ENCODE measurements at regions not wholly inside any gene's neighbourhood (a gene's known extent, or its start where the extent isn't known, plus 50 kb on each side); places are given as distances from the start of the nearest gene placed in this dataset.

DNA sequence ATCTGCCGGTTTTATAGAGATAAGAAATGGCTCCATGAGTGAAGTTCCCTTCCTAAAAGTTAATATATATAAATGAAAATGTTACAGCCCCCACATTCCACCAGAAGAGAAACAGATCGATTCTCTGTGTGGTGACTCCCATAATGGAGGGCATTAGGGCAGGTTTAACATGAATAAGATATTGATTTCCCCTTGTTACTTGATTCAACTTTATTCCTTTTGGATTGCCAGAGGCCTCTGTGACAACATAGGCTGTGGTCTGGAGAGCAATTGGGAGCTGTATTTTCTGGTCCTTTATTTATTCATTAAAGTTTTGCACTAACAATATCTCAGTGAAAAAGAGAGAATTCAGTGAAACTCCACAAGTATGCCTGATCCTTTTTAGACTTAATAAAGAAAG is 125.2 kb upstream of the CCDC196 start:
- no peak overlapping the region for H3K27ac Mint-ChIP-seq
- no peak overlapping the region for H3K4me3 Mint-ChIP-seq
- no peak for DNase-seq (ENCODE audit: low spot score)
- H3K4me1 Mint-ChIP-seq (ENCODE audit: low read depth): no peaks in the 10 kb centered on the region
- H3K9me3 Mint-ChIP-seq: no peaks in the 10 kb centered on the region
- H3K27me3 Mint-ChIP-seq (ENCODE audit: low read depth): peaks cover 23% of the 10 kb centered on the region
- H3K36me3 Mint-ChIP-seq (ENCODE audit: low read depth): no peaks in the 10 kb centered on the region

DNA sequence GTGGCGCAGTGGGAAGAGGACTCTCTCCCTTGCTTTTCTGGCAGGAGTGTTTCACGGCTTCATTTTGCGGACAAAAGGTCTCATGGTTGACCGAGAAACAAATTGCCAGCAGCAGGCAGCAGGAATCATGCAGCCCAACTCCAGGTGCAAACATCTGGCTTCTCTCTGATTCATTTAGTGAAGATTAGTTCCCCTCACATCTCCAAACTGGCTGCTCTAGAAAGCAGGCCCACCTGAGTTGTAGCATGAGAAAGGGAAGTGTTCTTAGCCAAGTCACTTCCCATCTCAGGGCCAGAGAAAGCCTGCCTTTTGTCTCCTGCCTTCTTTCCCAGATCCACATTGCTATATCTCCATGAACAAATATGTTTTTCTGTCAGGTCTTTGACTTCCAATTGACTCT is 120.8 kb upstream of the CCDC196 start:
- Mint-ChIP-seq H3K9me3 (no peaks in the 10 kb centered on the region), H3K27ac (no peak overlapping the region), H3K4me1 (ENCODE audit: low read depth) (no peaks in the 10 kb centered on the region), H3K4me3 (no peak overlapping the region), H3K36me3 (ENCODE audit: low read depth) (no peaks in the 10 kb centered on the region), H3K27me3 (ENCODE audit: low read depth) (peaks cover 6% of the 10 kb centered on the region)
- no peak for DNase-seq (ENCODE audit: low spot score)

GRCh38 chr14:66369157-66369697 is 116.9 kb upstream of the CCDC196 start:
- Mint-ChIP-seq H3K4me3 (no peak overlapping the region), H3K36me3 (ENCODE audit: low read depth) (no peaks in the 10 kb centered on the region), H3K9me3 (no peaks in the 10 kb centered on the region), H3K27ac (no peak overlapping the region), H3K4me1 (ENCODE audit: low read depth) (no peaks in the 10 kb centered on the region), H3K27me3 (ENCODE audit: low read depth) (no peaks in the 10 kb centered on the region)
- no peak for DNase-seq (ENCODE audit: low spot score)

DNA sequence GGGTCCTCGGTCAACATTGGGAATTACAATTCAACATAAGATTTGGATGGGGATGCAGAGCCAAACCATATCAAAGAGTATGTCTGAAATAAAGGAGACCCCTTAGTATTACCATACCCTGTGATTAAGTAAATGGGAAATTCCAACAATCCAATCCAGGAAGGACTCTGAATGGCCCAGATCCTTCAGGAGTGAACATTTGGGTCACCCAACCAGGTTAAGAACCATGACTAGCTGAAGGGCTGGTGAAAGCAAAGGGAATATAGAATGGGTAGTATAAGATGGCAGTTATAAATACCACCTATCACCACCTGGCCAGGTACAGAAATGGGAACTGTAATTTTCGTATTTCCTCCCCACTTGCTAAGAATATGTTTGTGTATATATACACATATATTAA is 114.4 kb upstream of the CCDC196 start:
- no peaks in the 10 kb centered on the region for H3K9me3 Mint-ChIP-seq
- no peaks in the 10 kb centered on the region for H3K27me3 Mint-ChIP-seq (ENCODE audit: low read depth)
- H3K4me1 Mint-ChIP-seq (ENCODE audit: low read depth): no peaks in the 10 kb centered on the region
- H3K27ac Mint-ChIP-seq: no peak overlapping the region
- no peak overlapping the region for H3K4me3 Mint-ChIP-seq
- H3K36me3 Mint-ChIP-seq (ENCODE audit: low read depth): no peaks in the 10 kb centered on the region
- DNase-seq (ENCODE audit: low spot score): no peak

- H3K27ac Mint-ChIP-seq: no peak overlapping the region
- no peak overlapping the region for H3K4me3 Mint-ChIP-seq
- H3K27me3 Mint-ChIP-seq (ENCODE audit: low read depth): no peaks in the 10 kb centered on the region
- H3K36me3 Mint-ChIP-seq (ENCODE audit: low read depth): no peaks in the 10 kb centered on the region
- H3K9me3 Mint-ChIP-seq: no peaks in the 10 kb centered on the region
- no peaks in the 10 kb centered on the region for H3K4me1 Mint-ChIP-seq (ENCODE audit: low read depth)
- no peak for DNase-seq (ENCODE audit: low spot score)
Measured at GRCh38 chr14:66375046-66375964, 110.9 kb upstream of the CCDC196 start.

DNA sequence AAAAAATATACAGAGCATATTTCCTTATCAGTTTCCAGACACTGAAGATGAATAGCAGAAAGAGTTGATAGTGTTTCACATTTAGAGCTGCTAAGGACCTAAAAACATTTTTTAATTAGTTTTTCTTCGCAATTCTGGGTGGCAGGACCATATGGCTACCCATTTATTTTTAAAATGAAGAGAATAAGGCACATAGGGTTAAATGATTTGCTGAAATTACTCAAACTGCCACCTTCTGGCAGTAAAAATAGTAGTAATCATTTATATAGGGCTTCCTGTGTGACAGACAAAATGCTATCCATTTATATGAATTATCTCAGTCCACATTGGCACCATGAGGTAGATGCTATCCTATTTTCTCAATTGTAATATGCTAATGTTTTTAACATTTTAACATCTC is 108.6 kb upstream of the CCDC196 start:
- Mint-ChIP-seq H3K4me1 (ENCODE audit: low read depth) (no peaks in the 10 kb centered on the region), H3K27ac (no peak overlapping the region), H3K27me3 (ENCODE audit: low read depth) (no peaks in the 10 kb centered on the region), H3K36me3 (ENCODE audit: low read depth) (no peaks in the 10 kb centered on the region), H3K4me3 (no peak overlapping the region), H3K9me3 (no peaks in the 10 kb centered on the region)
- no peak for DNase-seq (ENCODE audit: low spot score)

DNA sequence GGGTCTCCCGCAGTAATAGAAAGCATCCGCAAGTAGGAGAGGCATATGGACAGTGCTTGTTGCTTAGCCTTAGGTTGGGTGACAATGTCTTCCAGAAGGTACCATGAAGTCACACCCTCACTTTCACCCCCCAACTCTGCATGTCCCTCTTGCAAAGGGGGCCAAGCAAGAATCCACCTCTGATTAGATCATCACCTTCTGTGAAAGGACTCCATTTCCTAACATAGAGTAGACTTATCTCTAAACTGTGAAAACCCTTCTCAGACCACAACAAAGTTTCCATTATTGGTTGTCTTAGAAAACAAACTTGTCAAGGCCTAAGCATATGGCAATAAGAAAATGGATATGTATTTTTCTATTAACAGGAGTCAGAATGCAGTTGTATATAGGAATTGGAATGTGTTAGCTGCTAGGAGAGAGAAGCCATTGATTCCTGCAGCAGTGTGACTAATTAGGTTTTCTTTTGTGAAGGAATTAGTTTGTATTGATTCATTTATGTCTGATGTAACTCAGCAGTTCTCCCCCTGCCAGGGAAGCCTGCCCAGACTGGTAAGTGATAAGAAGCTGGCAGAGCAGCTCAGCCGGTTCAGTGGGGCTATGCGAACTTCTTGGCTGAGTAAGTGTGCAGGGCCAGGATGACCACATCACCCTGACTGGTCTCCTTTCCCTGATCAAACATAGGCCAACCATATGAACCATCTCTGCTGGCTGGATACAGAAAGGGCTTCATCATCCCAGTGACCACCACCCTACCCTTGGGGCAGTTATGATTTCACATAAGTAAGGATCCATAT is 107.3 kb upstream of the CCDC196 start:
- peaks cover 3% of the 10 kb centered on the region for H3K27me3 Mint-ChIP-seq (ENCODE audit: low read depth)
- no peak overlapping the region for H3K27ac Mint-ChIP-seq
- H3K36me3 Mint-ChIP-seq (ENCODE audit: low read depth): no peaks in the 10 kb centered on the region
- no peak overlapping the region for H3K4me3 Mint-ChIP-seq
- DNase-seq (ENCODE audit: low spot score): no peak
- H3K4me1 Mint-ChIP-seq (ENCODE audit: low read depth): no peaks in the 10 kb centered on the region
- H3K9me3 Mint-ChIP-seq: no peaks in the 10 kb centered on the region

- H3K27ac Mint-ChIP-seq: no peak overlapping the region
- no peaks in the 10 kb centered on the region for H3K36me3 Mint-ChIP-seq (ENCODE audit: low read depth)
- no peak for DNase-seq (ENCODE audit: low spot score)
- peaks cover 3% of the 10 kb centered on the region for H3K27me3 Mint-ChIP-seq (ENCODE audit: low read depth)
- no peaks in the 10 kb centered on the region for H3K4me1 Mint-ChIP-seq (ENCODE audit: low read depth)
- H3K4me3 Mint-ChIP-seq: no peak overlapping the region
- no peaks in the 10 kb centered on the region for H3K9me3 Mint-ChIP-seq
Measured at GRCh38 chr14:66380143-66380542, 106.0 kb upstream of the CCDC196 start.

- H3K27ac Mint-ChIP-seq: no peak overlapping the region
- DNase-seq (ENCODE audit: low spot score): no peak
- H3K4me3 Mint-ChIP-seq: no peak overlapping the region
- H3K36me3 Mint-ChIP-seq (ENCODE audit: low read depth): no peaks in the 10 kb centered on the region
- H3K4me1 Mint-ChIP-seq (ENCODE audit: low read depth): no peaks in the 10 kb centered on the region
- H3K27me3 Mint-ChIP-seq (ENCODE audit: low read depth): peaks cover 3% of the 10 kb centered on the region
- H3K9me3 Mint-ChIP-seq: no peaks in the 10 kb centered on the region
Measured at GRCh38 chr14:66381755-66382154, 104.4 kb upstream of the CCDC196 start.

- no peak for DNase-seq (ENCODE audit: low spot score)
- Mint-ChIP-seq H3K27me3 (ENCODE audit: low read depth) (peaks cover 3% of the 10 kb centered on the region), H3K27ac (no peak overlapping the region), H3K36me3 (ENCODE audit: low read depth) (no peaks in the 10 kb centered on the region), H3K4me1 (ENCODE audit: low read depth) (no peaks in the 10 kb centered on the region), H3K9me3 (no peaks in the 10 kb centered on the region), H3K4me3 (no peak overlapping the region)
Measured at GRCh38 chr14:66383257-66383656, 102.9 kb upstream of the CCDC196 start.

GRCh38 chr14:66383771-66384170 is 102.4 kb upstream of the CCDC196 start:
- Mint-ChIP-seq H3K9me3 (no peaks in the 10 kb centered on the region), H3K27ac (no peak overlapping the region), H3K36me3 (ENCODE audit: low read depth) (no peaks in the 10 kb centered on the region), H3K4me3 (no peak overlapping the region), H3K27me3 (ENCODE audit: low read depth) (peaks cover 5% of the 10 kb centered on the region), H3K4me1 (ENCODE audit: low read depth) (no peaks in the 10 kb centered on the region)
- DNase-seq (ENCODE audit: low spot score): no peak

DNA sequence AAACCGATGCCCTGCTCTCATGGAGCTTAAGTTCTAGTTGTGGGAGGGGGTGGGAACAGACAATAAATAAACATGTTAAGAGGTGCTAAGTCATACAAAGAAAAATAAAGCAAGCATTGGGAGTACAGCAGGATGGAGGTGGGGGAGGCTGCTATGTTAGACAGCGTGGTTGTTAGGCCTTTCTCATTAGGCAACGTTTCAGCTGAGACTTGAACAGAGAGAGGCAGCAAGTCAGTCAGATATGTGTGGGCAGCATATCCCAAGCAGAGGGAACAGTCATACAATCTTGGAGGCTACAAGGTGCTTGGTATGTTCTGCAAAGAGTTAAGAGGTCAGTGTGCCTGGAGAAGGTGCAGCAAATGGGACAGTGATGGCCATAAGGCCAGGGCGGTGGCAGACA is 97.7 kb upstream of the CCDC196 start:
- Mint-ChIP-seq H3K27me3 (ENCODE audit: low read depth) (peaks cover 19% of the 10 kb centered on the region), H3K4me1 (ENCODE audit: low read depth) (no peaks in the 10 kb centered on the region), H3K36me3 (ENCODE audit: low read depth) (no peaks in the 10 kb centered on the region), H3K27ac (no peak overlapping the region), H3K9me3 (no peaks in the 10 kb centered on the region), H3K4me3 (no peak overlapping the region)
- DNase-seq (ENCODE audit: low spot score): no peak

DNA sequence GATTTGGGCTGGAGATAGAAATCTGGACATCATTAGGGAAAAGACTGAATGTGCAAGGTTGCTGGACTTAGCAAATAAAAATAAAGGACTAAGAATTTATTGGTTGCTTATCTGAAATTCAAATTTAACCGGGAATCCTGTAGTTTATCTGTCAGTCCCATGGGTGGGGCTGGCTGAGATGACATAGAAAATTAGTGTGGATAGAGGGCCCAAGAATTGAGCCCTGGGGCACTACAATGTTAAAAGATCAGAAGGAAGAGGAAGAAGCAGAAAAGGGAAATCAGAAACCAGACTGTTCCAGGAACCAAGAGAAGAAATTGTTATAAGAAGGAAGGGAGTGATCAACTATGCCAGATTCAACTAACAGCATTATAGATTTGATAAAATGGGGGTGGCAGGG is 96.7 kb upstream of the CCDC196 start:
- Mint-ChIP-seq H3K27ac (no peak overlapping the region), H3K4me3 (no peak overlapping the region), H3K9me3 (no peaks in the 10 kb centered on the region), H3K4me1 (ENCODE audit: low read depth) (no peaks in the 10 kb centered on the region), H3K36me3 (ENCODE audit: low read depth) (no peaks in the 10 kb centered on the region), H3K27me3 (ENCODE audit: low read depth) (peaks cover 19% of the 10 kb centered on the region)
- DNase-seq (ENCODE audit: low spot score): no peak

DNA sequence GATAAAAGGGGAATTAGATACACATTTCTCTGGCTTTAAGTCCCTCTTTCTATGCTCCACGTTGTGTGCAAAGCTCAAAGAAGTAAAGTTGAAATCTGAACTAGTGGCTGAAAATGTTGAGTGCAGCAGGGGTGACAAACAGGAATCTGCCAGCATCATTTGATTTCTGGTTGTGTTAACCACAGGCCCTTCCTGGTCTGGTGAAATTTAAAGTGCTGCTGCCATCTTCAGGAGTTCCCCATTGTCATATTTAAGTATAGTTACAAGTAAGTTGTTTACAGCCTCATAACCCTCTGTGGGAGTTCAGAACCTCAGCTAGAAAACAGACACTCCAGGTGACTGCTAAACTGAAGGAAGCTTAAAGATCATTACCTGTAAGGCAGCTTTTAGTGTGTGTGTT is 90.9 kb upstream of the CCDC196 start:
- Mint-ChIP-seq H3K27ac (no peak overlapping the region), H3K27me3 (ENCODE audit: low read depth) (peaks cover 11% of the 10 kb centered on the region), H3K4me1 (ENCODE audit: low read depth) (peaks cover 6% of the 10 kb centered on the region), H3K9me3 (no peaks in the 10 kb centered on the region), H3K36me3 (ENCODE audit: low read depth) (no peaks in the 10 kb centered on the region), H3K4me3 (no peak overlapping the region)
- peak; percentile 6 for DNase-seq (ENCODE audit: low spot score)
